ENCODE measurements at regions not wholly inside any gene's neighbourhood (a gene's known extent, or its start where the extent isn't known, plus 50 kb on each side); places are given as distances from the start of the nearest gene placed in this dataset.

DNA sequence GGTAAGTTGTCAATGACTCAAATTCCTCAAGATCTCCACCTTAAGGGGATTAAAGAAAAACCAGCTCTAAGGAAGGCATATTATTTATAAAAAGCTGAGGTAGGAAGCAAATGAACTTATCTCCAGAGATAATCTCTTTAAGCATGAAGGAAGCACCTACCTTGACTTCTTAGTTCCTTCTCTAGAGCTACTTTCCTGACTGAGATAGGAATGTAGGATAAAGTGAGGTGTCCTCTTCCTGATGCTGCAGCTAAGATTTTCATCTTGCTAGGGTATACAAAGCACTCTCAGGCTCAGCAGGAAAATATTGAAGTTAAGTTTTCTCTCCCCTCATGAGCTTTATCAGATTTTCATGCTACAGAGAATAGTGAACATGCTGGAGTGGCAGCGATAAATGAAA, 163.0 kb upstream of the E2F7 start:
- TF ChIP-seq, protein P1, sequence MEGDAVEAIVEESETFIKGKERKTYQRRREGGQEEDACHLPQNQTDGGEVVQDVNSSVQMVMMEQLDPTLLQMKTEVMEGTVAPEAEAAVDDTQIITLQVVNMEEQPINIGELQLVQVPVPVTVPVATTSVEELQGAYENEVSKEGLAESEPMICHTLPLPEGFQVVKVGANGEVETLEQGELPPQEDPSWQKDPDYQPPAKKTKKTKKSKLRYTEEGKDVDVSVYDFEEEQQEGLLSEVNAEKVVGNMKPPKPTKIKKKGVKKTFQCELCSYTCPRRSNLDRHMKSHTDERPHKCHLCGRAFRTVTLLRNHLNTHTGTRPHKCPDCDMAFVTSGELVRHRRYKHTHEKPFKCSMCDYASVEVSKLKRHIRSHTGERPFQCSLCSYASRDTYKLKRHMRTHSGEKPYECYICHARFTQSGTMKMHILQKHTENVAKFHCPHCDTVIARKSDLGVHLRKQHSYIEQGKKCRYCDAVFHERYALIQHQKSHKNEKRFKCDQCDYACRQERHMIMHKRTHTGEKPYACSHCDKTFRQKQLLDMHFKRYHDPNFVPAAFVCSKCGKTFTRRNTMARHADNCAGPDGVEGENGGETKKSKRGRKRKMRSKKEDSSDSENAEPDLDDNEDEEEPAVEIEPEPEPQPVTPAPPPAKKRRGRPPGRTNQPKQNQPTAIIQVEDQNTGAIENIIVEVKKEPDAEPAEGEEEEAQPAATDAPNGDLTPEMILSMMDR (conservative IDR thresholded peaks at IDR 0.05; ENCODE audit: low read length) = no peak
- TF ChIP-seq EZH2phosphoT487 (IDR thresholded peaks at IDR 0.05; ENCODE audit: borderline replicate concordance) = no peak

Measured in Loucy (cell line).